Glutamatergic neuron (in vitro differentiated cells): ENCODE measurements at regions not wholly inside any gene's neighbourhood (a gene's known extent, or its start where the extent isn't known, plus 50 kb on each side); places are given as distances from the start of the nearest gene placed in this dataset.

ENCODE experiments used
- DNase-seq: peaks from one replicate; pipeline ENCODE4 v3.0.0; 2022
- H3K27ac Mint-ChIP-seq: one replicate; pipeline ENCODE4 v1.8.0; 2020; ENCODE audit warnings: mild to moderate bottlenecking, mixed read lengths, inconsistent platforms; ENCODE audit not compliant: unreplicated experiment
- H3K27me3 Mint-ChIP-seq: one replicate; pipeline ENCODE4 v1.8.0; 2020; ENCODE audit warnings: mild to moderate bottlenecking, moderate library complexity, mixed read lengths, inconsistent platforms; ENCODE audit not compliant: unreplicated experiment
- H3K36me3 Mint-ChIP-seq: one replicate; pipeline ENCODE4 v1.8.0; 2020; ENCODE audit warnings: mild to moderate bottlenecking, mixed read lengths, inconsistent platforms; ENCODE audit not compliant: unreplicated experiment
- H3K4me1 Mint-ChIP-seq: one replicate; pipeline ENCODE4 v1.8.0; 2020; ENCODE audit warnings: mild to moderate bottlenecking, low read depth, mixed read lengths, inconsistent platforms; ENCODE audit not compliant: unreplicated experiment
- H3K4me3 Mint-ChIP-seq: one replicate; pipeline ENCODE4 v1.8.0; 2020; ENCODE audit warnings: mild to moderate bottlenecking, mixed read lengths, inconsistent platforms; ENCODE audit not compliant: unreplicated experiment
- H3K9me3 Mint-ChIP-seq: one replicate; pipeline ENCODE4 v1.8.0; 2020; ENCODE audit warnings: mild to moderate bottlenecking, moderate library complexity, mixed read lengths, inconsistent platforms; ENCODE audit not compliant: unreplicated experiment
- CTCF ChIP-seq: fragments of 200-600 bp; sonication (generic); IDR thresholded peaks from one replicate; pipeline ENCODE4 v1.5.0; 2021; ENCODE audit not compliant: partially characterized antibody, unreplicated experiment

- TF ChIP-seq CTCF: no peak
- Mint-ChIP-seq H3K9me3 (peaks cover 1% of the 10 kb centered on the region), H3K36me3 (no peaks in the 10 kb centered on the region), H3K4me3 (no peak overlapping the region), H3K27ac (no peak overlapping the region), H3K27me3 (no peaks in the 10 kb centered on the region), H3K4me1 (no peaks in the 10 kb centered on the region)
- DNase-seq: no peak
Measured at GRCh38 chr12:77226368-77226767, 161.0 kb upstream of the E2F7 start.

GRCh38 chr12:77225373-77225772 is 160.0 kb upstream of the E2F7 start:
- Mint-ChIP-seq H3K4me1 (no peaks in the 10 kb centered on the region), H3K9me3 (peaks cover 1% of the 10 kb centered on the region), H3K36me3 (no peaks in the 10 kb centered on the region), H3K27ac (no peak overlapping the region), H3K4me3 (no peak overlapping the region), H3K27me3 (no peaks in the 10 kb centered on the region)
- no peak for TF ChIP-seq CTCF
- no peak for DNase-seq

- no peak for DNase-seq
- Mint-ChIP-seq H3K4me1 (no peaks in the 10 kb centered on the region), H3K4me3 (no peak overlapping the region), H3K9me3 (peaks cover 1% of the 10 kb centered on the region), H3K36me3 (no peaks in the 10 kb centered on the region), H3K27me3 (no peaks in the 10 kb centered on the region), H3K27ac (no peak overlapping the region)
- no peak for TF ChIP-seq CTCF
Measured at GRCh38 chr12:77224346-77224745, 159.0 kb upstream of the E2F7 start.

- H3K27ac Mint-ChIP-seq: no peak overlapping the region
- no peaks in the 10 kb centered on the region for H3K27me3 Mint-ChIP-seq
- no peak for TF ChIP-seq CTCF
- H3K4me1 Mint-ChIP-seq: no peaks in the 10 kb centered on the region
- no peak overlapping the region for H3K4me3 Mint-ChIP-seq
- peaks cover 1% of the 10 kb centered on the region for H3K9me3 Mint-ChIP-seq
- DNase-seq: no peak
- no peaks in the 10 kb centered on the region for H3K36me3 Mint-ChIP-seq
Measured at GRCh38 chr12:77222336-77222735, 157.0 kb upstream of the E2F7 start.

GRCh38 chr12:77220586-77220985 is 155.2 kb upstream of the E2F7 start:
- H3K4me3 Mint-ChIP-seq: no peak overlapping the region
- no peaks in the 10 kb centered on the region for H3K36me3 Mint-ChIP-seq
- no peaks in the 10 kb centered on the region for H3K9me3 Mint-ChIP-seq
- TF ChIP-seq CTCF: no peak
- no peak for DNase-seq
- H3K4me1 Mint-ChIP-seq: no peaks in the 10 kb centered on the region
- H3K27ac Mint-ChIP-seq: no peak overlapping the region
- H3K27me3 Mint-ChIP-seq: no peaks in the 10 kb centered on the region
